ENCODE measurements at regions not wholly inside any gene's neighbourhood (a gene's known extent, or its start where the extent isn't known, plus 50 kb on each side); places are given as distances from the start of the nearest gene placed in this dataset.

DNA sequence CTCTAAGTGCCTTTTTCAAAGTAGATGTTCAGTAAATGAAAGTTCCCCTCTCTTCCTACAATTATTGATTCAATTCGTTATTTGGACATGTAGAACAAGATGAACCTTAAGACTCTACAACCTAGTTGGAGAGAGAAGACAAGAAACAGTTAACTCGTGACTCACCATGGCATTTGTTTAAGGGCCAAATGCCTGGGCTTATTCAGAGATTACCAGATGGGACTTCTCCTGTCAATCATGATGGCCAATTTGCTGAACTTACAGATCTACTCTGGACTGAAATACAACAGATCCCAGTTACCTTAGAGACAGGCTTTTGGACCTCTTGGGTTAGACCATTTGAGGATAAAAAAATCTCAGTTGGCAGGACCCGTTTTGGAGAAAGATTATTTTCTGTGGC lies 93.5 kb downstream of the C1orf94 start:
- no peak for DNase-seq

GRCh38 chr1:34272152-34272551 lies 95.4 kb downstream of the C1orf94 start:
- peak in 2 of 58 donors; percentile 4 to 43 for DNase-seq

- DNase-seq, result no peak
Observed at GRCh38 chr1:34275150-34275549, 98.4 kb downstream of the C1orf94 start.

GRCh38 chr1:34276606-34277005 lies 99.9 kb downstream of the C1orf94 start:
- DNase-seq, result no peak

GRCh38 chr1:34277150-34277549 lies 100.4 kb downstream of the C1orf94 start:
- no peak for DNase-seq

GRCh38 chr1:34278211-34278610 lies 101.5 kb downstream of the C1orf94 start:
- DNase-seq, result no peak

DNA sequence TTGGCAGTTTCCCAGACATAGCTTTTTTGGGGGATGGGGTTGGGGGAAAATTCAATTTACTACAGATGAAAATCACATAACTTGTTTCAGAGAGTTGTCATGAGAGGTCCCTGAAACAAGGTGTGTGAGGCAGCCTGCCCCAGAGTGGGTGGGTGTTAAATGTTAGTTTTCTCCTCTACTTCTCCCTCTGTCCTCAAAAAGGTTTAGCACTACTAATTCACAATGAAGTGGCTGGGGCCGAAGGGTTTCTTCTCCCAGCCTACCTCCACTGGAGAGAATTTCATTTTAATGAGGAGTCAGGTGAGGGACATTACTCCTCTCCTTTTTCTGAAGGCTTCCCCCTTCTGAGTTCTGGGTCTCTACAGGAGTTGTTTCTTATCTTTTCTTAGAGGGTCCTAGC lies 103.3 kb downstream of the C1orf94 start:
- DNase-seq, result no peak

- DNase-seq, result no peak
Observed at GRCh38 chr1:34280509-34280908, 103.8 kb downstream of the C1orf94 start.

- no peak for DNase-seq
Observed at GRCh38 chr1:34283142-34283541, 106.4 kb downstream of the C1orf94 start.

DNA sequence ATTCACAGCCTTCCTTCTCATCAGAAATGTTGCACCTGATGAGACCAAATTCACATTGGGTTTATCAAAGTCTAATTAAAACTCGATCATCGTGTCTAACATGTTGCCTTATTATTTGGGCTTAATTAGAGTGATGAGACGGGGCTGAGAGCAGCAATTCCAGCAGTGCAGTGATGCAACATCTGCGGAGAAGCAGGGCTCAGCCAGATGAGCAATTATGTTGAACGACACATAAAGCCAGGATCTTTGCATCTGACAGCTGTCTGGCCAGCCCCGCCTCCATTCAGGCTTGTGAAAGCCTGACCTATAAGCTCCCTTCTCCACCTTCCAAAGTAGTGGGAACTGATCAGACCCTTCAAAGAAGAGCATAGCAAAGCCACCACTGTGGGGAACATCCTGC lies 109.8 kb downstream of the C1orf94 start:
- no peak for DNase-seq

GRCh38 chr1:34290831-34291230 lies 114.1 kb downstream of the C1orf94 start:
- no peak for DNase-seq

GRCh38 chr1:34292472-34292871 lies 115.8 kb downstream of the C1orf94 start:
- DNase-seq, result no peak

DNA sequence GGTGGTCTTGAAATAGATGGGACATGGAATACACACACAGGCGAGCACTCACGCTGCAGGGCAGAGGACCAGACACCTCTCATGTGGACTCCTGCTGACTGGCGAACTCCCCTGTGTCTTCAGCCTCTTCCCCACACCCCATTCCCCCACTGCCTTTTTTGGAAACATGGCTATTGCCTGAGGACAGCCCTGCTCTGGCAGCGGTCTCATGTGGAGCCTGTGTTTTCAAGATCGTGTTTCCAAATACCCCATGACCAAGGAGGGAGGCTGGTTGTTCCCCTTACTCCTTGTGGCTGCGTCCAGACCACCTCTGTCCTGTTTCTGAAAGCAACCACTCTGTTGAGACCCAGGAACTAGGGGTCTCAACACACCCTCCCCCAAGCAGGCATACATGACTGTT lies 119.4 kb downstream of the C1orf94 start:
- no peak for DNase-seq

DNA sequence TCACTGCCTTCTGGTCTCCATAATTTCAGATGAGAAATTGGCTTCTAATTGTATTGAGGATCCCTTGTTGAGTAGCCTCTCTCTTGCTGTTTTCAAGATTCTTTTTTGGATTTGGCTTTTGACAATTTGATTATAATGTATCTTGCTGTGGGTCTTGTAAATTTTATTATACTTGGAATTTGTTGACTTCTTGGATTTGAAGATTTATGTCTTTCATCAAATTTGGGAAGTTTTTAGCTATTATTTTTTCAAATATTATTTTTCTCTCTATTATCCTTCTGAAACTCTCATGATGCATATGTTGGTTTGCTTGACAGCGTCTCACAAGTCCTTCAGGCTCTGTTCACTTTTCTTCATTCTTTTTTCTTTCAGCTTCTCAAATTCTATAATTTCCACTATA lies 126.1 kb downstream of the C1orf94 start:
- no peak for DNase-seq

DNA sequence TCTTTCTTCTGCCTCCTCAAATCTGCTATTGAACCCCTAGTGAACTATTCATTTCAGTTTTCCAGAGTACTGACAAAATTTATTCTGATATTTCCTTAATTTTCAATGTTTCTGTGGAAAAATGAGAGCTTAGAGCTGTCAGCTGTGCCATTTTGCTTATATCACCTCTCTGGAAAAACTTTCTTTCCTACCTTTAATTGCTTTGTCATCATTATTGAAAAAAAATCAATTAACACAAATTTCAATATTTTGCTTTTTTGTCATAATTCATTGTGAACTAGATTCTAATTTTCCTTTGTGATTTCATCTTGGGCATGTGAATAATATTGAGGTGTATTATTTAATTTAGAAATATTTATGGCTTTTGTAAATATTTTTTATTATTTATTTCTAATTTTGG lies 126.5 kb downstream of the C1orf94 start:
- no peak for DNase-seq

GRCh38 chr1:34306568-34306967 lies 129.9 kb downstream of the C1orf94 start:
- no peak for DNase-seq

GRCh38 chr1:34312359-34312758 lies 135.7 kb downstream of the C1orf94 start:
- no peak for DNase-seq

- no peak for DNase-seq
Observed at GRCh38 chr1:34315974-34316373, 139.3 kb downstream of the C1orf94 start.

DNA sequence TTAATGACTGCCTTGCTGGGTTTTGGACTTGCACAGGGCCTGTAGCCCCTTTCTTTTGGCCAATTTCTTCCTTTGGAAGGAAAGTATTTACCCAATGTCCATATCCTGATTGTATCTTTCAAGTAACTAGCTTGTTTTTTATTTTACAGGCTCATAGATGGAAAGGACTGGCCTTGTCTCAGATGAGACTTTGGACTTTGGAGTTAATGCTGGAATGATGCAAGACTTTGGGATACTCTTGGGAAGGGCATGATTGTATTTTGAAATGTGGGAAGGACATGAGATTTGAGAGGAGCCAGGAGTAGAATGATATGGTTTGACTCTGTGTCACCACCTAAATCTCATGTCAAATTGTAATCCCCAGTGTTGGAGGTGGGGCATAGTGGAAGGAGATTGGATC lies 140.1 kb downstream of the C1orf94 start:
- DNase-seq, result no peak

DNA sequence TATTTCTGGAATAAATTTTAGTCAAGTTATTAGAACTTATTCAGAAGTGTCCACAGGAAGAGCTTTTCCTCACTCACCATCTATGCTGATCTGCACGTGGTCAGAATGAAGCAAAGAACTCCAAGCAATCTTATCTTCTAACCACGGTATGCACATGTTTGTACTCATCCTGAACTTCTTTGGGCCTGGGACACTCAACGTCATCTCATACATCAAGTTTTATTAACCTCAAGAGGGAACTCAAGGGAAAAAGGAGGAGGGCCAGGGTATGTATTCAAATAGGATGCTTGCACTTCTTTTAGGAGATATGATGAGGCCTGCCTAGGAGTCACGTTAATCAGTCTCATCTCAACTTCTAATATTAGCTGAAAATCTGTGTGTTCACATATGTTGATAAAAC lies 142.5 kb downstream of the C1orf94 start:
- DNase-seq, result no peak

GRCh38 chr1:34320053-34320669 lies 143.5 kb downstream of the C1orf94 start:
- DNase-seq, result no peak

DNA sequence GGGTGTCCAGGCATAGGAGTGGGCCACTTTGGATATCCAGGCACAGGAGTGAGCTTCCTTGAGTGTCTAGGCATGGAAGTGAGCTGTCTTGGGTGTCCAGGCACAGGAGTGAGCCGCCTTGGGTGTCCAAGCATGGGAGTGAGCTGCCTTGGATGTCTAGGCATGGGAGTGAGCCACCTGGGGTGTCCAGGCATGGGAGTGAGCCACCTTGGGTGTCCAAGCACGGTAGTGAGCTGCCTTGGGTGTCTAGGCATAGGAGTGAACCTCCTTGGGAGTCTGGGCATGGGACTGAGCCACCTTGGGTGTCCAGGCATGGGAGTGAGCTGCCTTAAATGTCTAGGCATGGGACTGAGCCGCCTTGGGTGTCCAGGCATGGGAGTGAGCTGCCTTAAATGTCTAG lies 146.3 kb downstream of the C1orf94 start:
- no peak for DNase-seq

DNA sequence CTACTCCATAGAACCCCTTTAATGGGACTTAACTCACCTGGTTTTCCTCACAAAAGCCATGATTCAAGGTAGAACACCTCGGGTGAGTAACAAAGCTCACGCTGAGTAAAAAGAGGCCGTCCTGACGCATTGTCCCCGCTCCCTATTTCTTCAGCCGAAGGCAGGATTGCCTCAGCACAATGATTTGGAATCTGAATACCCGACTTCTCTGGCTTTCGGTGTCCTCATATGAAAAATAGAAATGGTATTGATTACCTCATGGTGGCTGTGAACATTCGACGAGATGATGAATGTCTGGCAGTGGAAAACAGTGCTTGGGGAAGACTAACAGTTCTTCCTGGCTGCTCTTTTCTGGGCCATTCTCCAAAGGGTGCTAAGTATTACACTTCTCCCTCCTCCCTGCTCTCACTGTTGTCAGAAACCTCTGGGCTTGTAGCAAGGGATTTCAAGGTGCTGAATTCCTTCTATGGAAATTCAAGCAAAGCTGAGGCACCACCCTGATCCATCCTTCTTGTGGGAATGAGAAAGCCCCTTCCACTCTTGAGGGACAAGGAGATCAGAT lies 148.3 kb downstream of the C1orf94 start:
- DNase-seq, result no peak

All from anterior cingulate cortex (tissue), 58 donors.